HEK293T (cell line): ENCODE measurements at regions not wholly inside any gene's neighbourhood (a gene's known extent, or its start where the extent isn't known, plus 50 kb on each side); places are given as distances from the start of the nearest gene placed in this dataset.

Source experiments
- ARNT ChIP-seq: fragments of 450-650 bp; IDR thresholded peaks from 2 replicates; pipeline ENCODE4 v1.6.1; 2017; ENCODE audit warnings: mild to moderate bottlenecking
- BHLHE40 ChIP-seq: fragments of 450-650 bp; IDR thresholded peaks from 2 replicates; pipeline ENCODE4 v1.6.1; 2016; ENCODE audit warnings: mild to moderate bottlenecking, moderate library complexity, borderline replicate concordance
- FOXA1 ChIP-seq: fragments of 450-650 bp; IDR thresholded peaks from 2 replicates; pipeline ENCODE4 v1.6.1; 2016; ENCODE audit warnings: mild to moderate bottlenecking
- FOXK2 ChIP-seq: fragments of 450-650 bp; IDR thresholded peaks from 2 replicates; pipeline ENCODE4 v1.6.1; 2016; ENCODE audit warnings: mild to moderate bottlenecking
- FOXM1 ChIP-seq: fragments of 450-650 bp; IDR thresholded peaks from 2 replicates; pipeline ENCODE4 v1.6.1; 2017; ENCODE audit warnings: mild to moderate bottlenecking, borderline replicate concordance
- HDGF ChIP-seq: fragments of 450-650 bp; IDR thresholded peaks from 2 replicates; pipeline ENCODE4 v1.6.1; 2017; ENCODE audit warnings: antibody characterized with exemption, borderline replicate concordance
- NFRKB ChIP-seq: fragments of 450-650 bp; IDR thresholded peaks from 2 replicates; pipeline ENCODE4 v1.6.1; 2016; ENCODE audit warnings: mild to moderate bottlenecking, moderate library complexity
- SP1 ChIP-seq: fragments of 450-650 bp; IDR thresholded peaks from 2 replicates; pipeline ENCODE4 v1.6.1; 2017
- SUZ12 ChIP-seq: fragments of 450-650 bp; IDR thresholded peaks from 2 replicates; pipeline ENCODE4 v1.6.1; 2016; ENCODE audit warnings: mild to moderate bottlenecking
- ZNF384 ChIP-seq: fragments of 450-650 bp; IDR thresholded peaks from 2 replicates; pipeline ENCODE4 v1.6.1; 2016

DNA sequence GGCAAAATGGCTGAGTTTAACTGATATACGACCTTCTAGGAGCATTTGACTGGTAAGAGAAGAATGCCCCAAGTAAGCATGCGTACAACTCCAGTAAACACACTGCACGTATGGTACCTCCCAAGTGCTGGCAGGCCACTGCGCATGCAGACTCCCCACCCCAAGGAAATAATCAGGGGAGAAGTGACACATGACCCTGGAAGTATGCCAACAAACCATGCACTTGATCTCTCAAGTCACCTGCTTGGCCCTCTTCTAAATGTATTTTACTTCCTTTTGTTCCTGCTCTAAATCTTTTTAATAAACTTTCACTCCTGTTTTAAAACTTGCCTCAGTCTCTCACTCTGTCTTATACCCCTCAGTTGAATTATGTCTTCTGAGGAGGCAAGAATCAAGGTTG is 129.8 kb upstream of the COL5A2 start:
- no peak for TF ChIP-seq HDGF
- no peak for TF ChIP-seq NFRKB
- no peak for TF ChIP-seq SUZ12
- no peak for TF ChIP-seq FOXM1
- TF ChIP-seq ZNF384 = no peak
- no peak for TF ChIP-seq FOXA1
- no peak for TF ChIP-seq ARNT
- TF ChIP-seq BHLHE40 = no peak
- TF ChIP-seq SP1 = no peak
- no peak for TF ChIP-seq FOXK2
